Gastrocnemius medialis (tissue), 4 donors: ENCODE measurements at regions not wholly inside any gene's neighbourhood (a gene's known extent, or its start where the extent isn't known, plus 50 kb on each side); places are given as distances from the start of the nearest gene placed in this dataset.

Source experiments
- ATAC-seq, 2 donors: fragments of 150-250 bp; one replicate each; pipeline ENCODE4 v1.9.1; 2016
- DNase-seq, 2 donors: peaks; one replicate each; pipeline ENCODE4 v3.0.0-alpha.2; 2019
- H3K27ac ChIP-seq, 4 donors: fragments of 200-600 bp; sonication (generic); 1 replicate in 1 of 4; 2 replicates in 3 of 4; pipeline ENCODE4 v1.5.1; 2016 to 2018; ENCODE audit warnings: mild to moderate bottlenecking in 2 of 4, moderate library complexity in 1 of 4
- H3K27me3 ChIP-seq, 3 donors: fragments of 200-600 bp; sonication (generic) in 2 of 3; 1 replicate in 1 of 3; 2 replicates in 2 of 3; pipeline versions ENCODE4 v1.5.1 to v1.6.0; 2016 to 2019; ENCODE audit warnings: mild to moderate bottlenecking in 1 of 3, moderate library complexity in 1 of 3
- H3K36me3 ChIP-seq, 2 donors: fragments of 200-600 bp; sonication (generic) in 1 of 2; one replicate each; pipeline ENCODE4 v1.5.1; 2017 to 2018
- H3K4me1 ChIP-seq, 2 donors: fragments of 200-600 bp; sonication (generic) in 1 of 2; one replicate each; pipeline ENCODE4 v1.5.1; 2016 to 2017; ENCODE audit warnings: mild to moderate bottlenecking in 2 of 2
- H3K4me3 ChIP-seq, 4 donors: fragments of 200-600 bp; sonication (generic) in 3 of 4; 1 replicate in 1 of 4; 2 replicates in 3 of 4; pipeline ENCODE4 v1.5.1; 2016 to 2019; ENCODE audit warnings: mild to moderate bottlenecking in 2 of 4
- H3K9me3 ChIP-seq, 3 donors: fragments of 200-600 bp; sonication (generic) in 2 of 3; 1 replicate in 1 of 3; 2 replicates in 2 of 3; pipeline ENCODE4 v1.5.1; 2016 to 2019
- POLR2A ChIP-seq, 2 donors: fragments of 450-650 bp; IDR thresholded peaks; one replicate each; pipeline ENCODE4 v1.6.1; 2017; ENCODE audit warnings: antibody characterized with exemption in 2 of 2, mild to moderate bottlenecking in 2 of 2, moderate library complexity in 2 of 2
- in situ Hi-C, 4 donors: fragments of 200-750 bp; cut with MboI; loops; one replicate each; pipeline versions ENCODE4 v1.15.0 to v1.8.0; 2017; ENCODE audit warnings: low sequenced_read_pairs in 4 of 4
- intact Hi-C: fragments of 100-400 bp; cut with DNase I; formaldehyde crosslinking; loops from one replicate; pipeline ENCODE4 v1.15.1; 2023; ENCODE audit warnings: low total_unique reads
- TF ChIP-seq, protein P1 (sequence below), 5 experiments: fragments of 450-650 bp in 3 of 5; fragments of 200-600 bp in 2 of 5; sonication (generic) in 2 of 5; IDR thresholded peaks in 4 of 5; conservative IDR thresholded peaks in 1 of 5; 1 replicate in 4 of 5; 2 replicates in 1 of 5; pipeline ENCODE4 v1.5.1; 2016 to 2019; ENCODE audit warnings: antibody characterized with exemption in 5 of 5, mild to moderate bottlenecking in 3 of 5, moderate library complexity in 3 of 5

DNA sequence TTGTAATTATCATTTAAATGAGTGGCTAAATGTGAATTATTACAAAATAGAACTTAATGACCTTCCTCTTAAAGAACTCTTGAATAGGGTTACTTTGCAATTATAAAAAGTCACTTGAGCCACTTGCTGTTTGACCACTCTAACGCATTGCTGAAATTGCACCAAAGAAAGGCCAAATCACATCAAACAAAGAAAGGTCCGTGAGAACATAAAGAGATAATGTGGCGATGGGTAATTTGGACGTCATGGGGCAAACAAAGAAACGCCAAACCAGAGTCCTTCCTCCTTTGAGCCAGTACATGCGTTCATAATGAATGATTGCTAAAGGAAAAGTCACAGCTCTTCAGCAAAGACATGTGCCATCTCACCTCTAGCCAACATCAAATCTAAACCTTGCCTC lies 229.8 kb upstream of the STS start:
- ATAC-seq = no peak
- Histone ChIP-seq H3K4me3 (no peak overlapping the region), H3K36me3 (no peaks in the 10 kb centered on the region), H3K27ac (no peak overlapping the region), H3K9me3 (no peaks in the 10 kb centered on the region), H3K27me3 (no peaks in the 10 kb centered on the region), H3K4me1 (no peaks in the 10 kb centered on the region)
- intact Hi-C loops = no loop called here
- DNase-seq = no peak
- TF ChIP-seq POLR2A (IDR thresholded peaks at IDR 0.05) = no peak
- TF ChIP-seq, protein P1, sequence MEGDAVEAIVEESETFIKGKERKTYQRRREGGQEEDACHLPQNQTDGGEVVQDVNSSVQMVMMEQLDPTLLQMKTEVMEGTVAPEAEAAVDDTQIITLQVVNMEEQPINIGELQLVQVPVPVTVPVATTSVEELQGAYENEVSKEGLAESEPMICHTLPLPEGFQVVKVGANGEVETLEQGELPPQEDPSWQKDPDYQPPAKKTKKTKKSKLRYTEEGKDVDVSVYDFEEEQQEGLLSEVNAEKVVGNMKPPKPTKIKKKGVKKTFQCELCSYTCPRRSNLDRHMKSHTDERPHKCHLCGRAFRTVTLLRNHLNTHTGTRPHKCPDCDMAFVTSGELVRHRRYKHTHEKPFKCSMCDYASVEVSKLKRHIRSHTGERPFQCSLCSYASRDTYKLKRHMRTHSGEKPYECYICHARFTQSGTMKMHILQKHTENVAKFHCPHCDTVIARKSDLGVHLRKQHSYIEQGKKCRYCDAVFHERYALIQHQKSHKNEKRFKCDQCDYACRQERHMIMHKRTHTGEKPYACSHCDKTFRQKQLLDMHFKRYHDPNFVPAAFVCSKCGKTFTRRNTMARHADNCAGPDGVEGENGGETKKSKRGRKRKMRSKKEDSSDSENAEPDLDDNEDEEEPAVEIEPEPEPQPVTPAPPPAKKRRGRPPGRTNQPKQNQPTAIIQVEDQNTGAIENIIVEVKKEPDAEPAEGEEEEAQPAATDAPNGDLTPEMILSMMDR (IDR thresholded peaks at IDR 0.05 in 4 of 5, conservative IDR thresholded peaks at IDR 0.05 in 1 of 5) = no peak
- in situ Hi-C loops = no loop called here

DNA sequence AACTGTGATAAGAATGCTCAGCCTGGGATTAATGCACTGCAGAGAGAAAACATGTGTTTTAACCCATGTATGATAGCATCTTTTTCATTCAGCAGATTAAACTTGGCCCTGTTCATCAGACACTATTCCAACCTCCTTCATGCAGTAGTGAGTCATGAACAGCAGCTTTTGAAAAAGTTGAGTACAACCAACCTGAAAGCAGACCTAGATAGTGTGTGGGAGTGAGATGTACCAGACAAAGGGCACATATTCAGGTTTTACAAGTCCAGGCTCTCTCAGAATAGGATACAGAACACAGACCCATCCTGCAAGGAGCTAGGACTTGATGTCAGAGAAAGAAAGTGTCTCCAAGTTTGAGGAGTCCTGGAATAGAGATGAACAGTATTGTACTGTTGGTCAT lies 237.3 kb upstream of the STS start:
- in situ Hi-C loops = no loop called here
- TF ChIP-seq, protein P1 (IDR thresholded peaks at IDR 0.05 in 4 of 5, conservative IDR thresholded peaks at IDR 0.05 in 1 of 5) = no peak
- TF ChIP-seq POLR2A (IDR thresholded peaks at IDR 0.05) = no peak

DNA sequence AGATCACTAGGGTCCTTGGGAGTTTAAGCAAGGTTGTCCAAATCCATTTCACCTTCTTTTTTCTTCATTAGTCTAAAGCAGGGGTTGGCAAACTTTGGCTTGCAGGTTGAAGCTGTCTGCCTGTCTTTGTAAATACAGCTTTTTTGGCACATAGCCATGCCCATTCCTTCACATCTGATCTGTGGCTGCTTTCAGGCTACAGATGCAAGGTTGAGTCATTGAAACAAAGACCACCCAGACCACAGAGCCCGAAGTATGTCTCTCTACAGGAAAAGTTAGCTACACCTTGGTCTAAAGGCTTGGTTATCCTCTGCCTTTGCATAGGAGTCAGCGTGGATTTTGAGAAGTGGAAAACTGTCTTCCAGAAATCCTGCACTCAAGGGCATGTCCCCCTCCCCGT lies 238.1 kb upstream of the STS start:
- no peak for DNase-seq
- no peak overlapping the region for H3K27ac ChIP-seq
- in situ Hi-C loops (no loop called here), intact Hi-C loops (no loop called here)
- ATAC-seq = no peak
- H3K9me3 ChIP-seq = no peaks in the 10 kb centered on the region
- no peaks in the 10 kb centered on the region for H3K36me3 ChIP-seq
- H3K4me3 ChIP-seq = no peak overlapping the region
- no peaks in the 10 kb centered on the region for H3K27me3 ChIP-seq
- TF ChIP-seq, protein P1 (IDR thresholded peaks at IDR 0.05 in 4 of 5, conservative IDR thresholded peaks at IDR 0.05 in 1 of 5) = no peak
- no peak for TF ChIP-seq POLR2A (IDR thresholded peaks at IDR 0.05)
- H3K4me1 ChIP-seq = no peaks in the 10 kb centered on the region

More for the DNA sequence above, 237.3 kb upstream of the STS start:
- H3K9me3 ChIP-seq = no peaks in the 10 kb centered on the region
- no peaks in the 10 kb centered on the region for H3K27me3 ChIP-seq
- DNase-seq = no peak
- ATAC-seq = no peak
- intact Hi-C loops = no loop called here
- H3K4me1 ChIP-seq = no peaks in the 10 kb centered on the region
- no peak overlapping the region for H3K27ac ChIP-seq
- no peak overlapping the region for H3K4me3 ChIP-seq
- H3K36me3 ChIP-seq = no peaks in the 10 kb centered on the region

DNA sequence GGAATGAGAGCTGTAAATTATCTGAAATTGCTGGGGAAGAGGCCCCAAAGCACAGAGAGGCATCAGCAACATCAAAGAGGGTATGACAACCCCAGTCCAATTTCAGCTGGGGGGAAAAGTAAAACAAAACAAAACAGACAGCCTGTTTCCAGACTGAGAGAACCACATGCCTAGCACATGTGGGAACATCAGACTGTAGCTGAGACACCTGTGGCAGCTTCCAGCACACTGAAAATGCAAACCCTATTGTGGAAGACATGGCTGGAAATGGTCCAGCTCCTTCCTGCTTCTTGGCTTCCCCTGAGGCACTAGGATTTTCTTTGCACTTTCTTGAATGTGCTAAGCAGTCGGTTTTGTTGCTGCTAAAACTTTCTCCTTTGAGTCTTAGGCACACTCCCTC lies 240.9 kb upstream of the STS start:
- TF ChIP-seq POLR2A (IDR thresholded peaks at IDR 0.05) = no peak
- TF ChIP-seq, protein P1 (IDR thresholded peaks at IDR 0.05 in 4 of 5, conservative IDR thresholded peaks at IDR 0.05 in 1 of 5) = no peak
- Histone ChIP-seq H3K4me3 (no peak overlapping the region), H3K36me3 (no peaks in the 10 kb centered on the region), H3K4me1 (no peaks in the 10 kb centered on the region), H3K27me3 (no peaks in the 10 kb centered on the region), H3K27ac (no peak overlapping the region), H3K9me3 (no peaks in the 10 kb centered on the region)
- in situ Hi-C loops (no loop called here), intact Hi-C loops (no loop called here)
- DNase-seq (no peak), ATAC-seq (no peak)

DNA sequence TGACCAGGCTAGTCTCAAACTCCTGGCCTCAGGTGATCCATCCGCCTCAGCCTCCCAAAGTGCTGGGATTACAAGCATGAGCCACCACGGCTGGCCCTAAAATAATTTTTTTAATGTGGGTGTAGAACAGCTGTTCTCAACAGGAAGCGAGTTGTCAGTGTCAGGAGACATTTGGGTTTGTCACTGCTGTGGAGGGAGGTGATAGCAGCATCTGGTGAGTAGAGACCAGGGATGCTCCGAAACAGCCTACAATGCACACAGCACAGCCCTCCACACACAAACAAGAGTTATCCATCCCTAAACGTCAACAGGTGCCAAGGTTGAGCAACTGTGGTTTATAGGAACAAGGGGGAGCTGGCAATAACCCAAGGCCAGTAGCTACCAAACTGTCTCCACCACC lies 243.4 kb upstream of the STS start:
- intact Hi-C loops (no loop called here), in situ Hi-C loops (no loop called here)
- H3K27ac ChIP-seq = no peak overlapping the region
- no peaks in the 10 kb centered on the region for H3K4me1 ChIP-seq
- no peaks in the 10 kb centered on the region for H3K36me3 ChIP-seq
- no peak for DNase-seq
- TF ChIP-seq POLR2A (IDR thresholded peaks at IDR 0.05) = no peak
- TF ChIP-seq, protein P1 (IDR thresholded peaks at IDR 0.05 in 4 of 5, conservative IDR thresholded peaks at IDR 0.05 in 1 of 5) = no peak
- no peaks in the 10 kb centered on the region for H3K9me3 ChIP-seq
- no peak for ATAC-seq
- no peak overlapping the region for H3K4me3 ChIP-seq
- no peaks in the 10 kb centered on the region for H3K27me3 ChIP-seq
